ENCODE measurements at regions not wholly inside any gene's neighbourhood (a gene's known extent, or its start where the extent isn't known, plus 50 kb on each side); places are given as distances from the start of the nearest gene placed in this dataset.

DNA sequence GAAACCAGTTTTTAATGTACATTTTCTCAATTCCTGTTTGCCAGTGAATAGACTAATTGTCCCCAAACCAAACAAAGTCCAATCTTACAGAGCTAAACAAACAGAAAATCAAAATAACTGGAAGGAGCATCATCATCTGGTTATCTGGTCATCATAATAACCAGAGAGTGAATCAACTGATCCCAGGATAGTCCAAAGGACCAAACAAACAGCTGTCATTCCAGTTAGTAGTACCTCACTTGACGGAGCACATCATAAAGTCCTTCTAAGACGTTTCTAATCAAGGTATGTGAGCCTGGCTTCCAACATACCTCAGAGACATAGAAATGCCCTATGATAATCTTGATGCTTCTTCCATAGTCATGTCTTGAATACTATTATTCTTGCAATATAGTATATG is 240.5 kb downstream of the LTN1 start:
- no peak for DNase-seq

DNA sequence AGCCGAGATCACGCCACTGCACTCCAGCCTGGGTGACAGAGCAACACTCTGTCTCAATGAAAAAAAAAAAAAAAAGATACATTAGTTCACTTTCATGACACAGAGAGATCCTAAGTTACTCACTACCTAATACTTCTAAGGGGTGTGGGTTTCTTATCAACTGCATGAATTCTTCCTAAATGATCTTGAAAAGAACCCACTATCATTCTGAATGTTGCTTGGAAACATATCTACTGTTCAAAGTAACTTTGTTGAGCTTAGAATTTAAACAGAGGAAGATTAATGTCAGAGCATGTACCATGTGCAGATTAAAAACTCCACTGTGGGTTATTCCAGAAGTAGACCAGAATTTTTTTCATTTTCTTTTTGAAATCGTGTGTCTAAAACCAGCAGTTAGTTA is 241.5 kb downstream of the LTN1 start:
- DNase-seq, result no peak

DNA sequence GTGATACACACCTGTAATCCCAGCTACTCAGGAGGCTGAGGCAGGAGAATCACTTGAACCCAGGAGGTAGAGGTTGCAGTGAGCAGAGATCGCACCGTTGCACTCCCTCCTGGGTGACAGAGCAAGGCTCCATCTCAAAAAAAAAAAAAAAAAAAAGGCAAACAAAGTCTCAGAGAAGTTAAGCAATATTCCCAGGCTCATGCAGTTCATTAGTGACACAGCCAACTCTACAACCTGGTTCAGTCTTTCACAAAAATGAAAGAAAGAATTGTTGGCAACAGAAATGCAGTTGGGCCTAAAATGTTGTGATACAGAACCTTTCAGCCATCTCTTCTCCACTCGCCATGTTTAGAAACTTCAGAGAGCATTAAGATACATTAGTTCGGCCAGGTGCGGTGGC is 242.1 kb downstream of the LTN1 start:
- DNase-seq, result no peak

- DNase-seq, result no peak
Measured at GRCh38 chr21:28749536-28749935, 243.1 kb downstream of the LTN1 start.

- no peak for DNase-seq
Measured at GRCh38 chr21:28747464-28747863, 245.2 kb downstream of the LTN1 start.

DNA sequence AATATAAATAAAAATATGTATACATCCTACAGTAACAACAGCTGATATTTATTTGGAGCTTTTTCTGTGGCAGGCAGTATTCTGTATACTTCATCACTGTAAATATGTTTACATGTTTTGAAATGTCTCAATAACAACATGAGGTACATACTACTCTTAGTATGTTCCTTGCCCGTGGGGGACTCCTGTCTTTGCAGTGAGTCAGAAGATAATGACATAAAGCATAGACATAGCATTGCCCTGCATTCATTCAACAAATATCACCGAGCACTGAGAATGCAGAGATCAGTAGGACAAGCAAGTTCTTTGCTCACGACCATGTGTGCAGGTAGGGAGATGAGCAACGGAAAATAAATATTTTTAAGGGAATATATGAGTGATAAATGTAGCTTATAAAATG is 246.5 kb downstream of the LTN1 start:
- DNase-seq, result no peak

DNA sequence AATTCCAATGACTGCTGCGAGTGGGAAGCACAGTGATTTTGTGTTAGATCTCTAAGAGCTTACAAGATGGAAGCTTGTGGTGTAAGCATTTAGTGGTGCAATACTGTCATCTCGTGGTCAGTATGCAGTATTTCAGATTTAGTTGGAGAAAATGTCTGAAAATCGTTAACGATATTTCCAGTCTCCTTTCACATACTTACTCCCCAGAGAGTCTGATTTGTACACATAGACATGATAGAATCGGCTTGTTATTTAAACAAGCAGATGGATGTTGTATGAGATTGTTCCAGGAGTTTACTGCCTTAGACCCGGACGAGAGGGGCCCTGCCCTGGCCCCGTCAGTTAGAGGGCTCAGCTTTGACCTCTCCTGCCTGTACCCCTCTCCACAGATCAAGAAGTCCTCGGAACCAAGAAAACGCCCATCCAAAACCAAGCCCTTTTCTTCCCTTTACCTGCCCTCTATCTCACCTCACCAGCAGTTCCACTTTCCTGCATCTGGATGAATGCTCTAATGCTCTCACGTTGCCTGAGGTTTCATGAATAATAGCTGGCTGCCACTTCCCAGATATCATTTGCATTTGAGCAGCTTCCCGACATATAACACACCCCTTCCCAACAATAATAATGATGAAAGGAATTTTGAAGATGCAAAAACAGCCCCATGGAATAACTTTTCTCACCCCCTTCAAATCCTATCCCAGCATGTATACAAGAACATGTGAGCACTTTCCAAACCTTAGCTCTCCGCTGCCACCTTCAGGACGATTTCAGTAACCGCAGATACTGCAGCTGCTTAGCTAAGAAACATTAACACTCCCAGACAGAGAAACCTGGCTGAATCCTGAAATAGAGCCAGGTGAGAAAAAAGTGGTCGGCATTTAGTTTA is 247.3 kb downstream of the LTN1 start:
- peak in 54 of 58 donors; percentile 5 to 79 (median 44) for DNase-seq

DNA sequence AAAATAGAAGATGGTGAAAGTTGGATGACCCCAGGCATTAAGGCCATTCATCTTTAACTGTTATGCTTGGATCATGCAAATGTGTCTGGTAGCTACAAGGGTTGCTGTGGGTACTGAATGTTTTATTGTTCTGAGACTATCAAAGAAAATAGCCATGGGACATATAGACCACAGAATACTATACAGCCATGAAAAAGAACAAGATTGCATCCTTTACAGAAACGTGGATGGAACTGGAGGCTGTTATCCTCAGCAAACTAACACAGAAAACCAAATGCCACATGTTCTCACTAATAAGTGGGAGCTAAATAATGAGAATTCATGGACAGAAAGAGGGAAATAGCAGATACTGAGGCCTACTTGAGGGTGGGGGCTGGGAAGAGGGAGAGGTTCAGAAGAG is 249.0 kb downstream of the LTN1 start:
- DNase-seq, result no peak

- DNase-seq, result no peak
Measured at GRCh38 chr21:28742527-28742926, 250.2 kb downstream of the LTN1 start.

- DNase-seq, result no peak
Measured at GRCh38 chr21:28740125-28740524, 252.6 kb downstream of the LTN1 start.

GRCh38 chr21:28738882-28739281 is 253.8 kb downstream of the LTN1 start:
- DNase-seq, result no peak

DNA sequence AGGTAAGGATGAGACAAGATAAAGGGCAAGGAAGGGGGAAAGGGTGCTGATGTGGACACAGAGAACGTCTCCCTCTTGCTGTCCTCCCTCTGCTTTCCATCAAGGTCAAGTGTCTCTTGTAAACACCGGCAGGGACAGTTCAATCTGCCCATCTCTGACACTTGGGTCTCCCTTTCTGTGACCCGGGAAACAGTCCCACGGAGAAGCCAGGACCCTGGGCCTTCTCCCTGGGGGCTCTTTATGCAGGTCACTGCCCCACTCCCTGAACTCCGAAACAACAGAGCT is 254.3 kb downstream of the LTN1 start:
- no peak for DNase-seq

DNA sequence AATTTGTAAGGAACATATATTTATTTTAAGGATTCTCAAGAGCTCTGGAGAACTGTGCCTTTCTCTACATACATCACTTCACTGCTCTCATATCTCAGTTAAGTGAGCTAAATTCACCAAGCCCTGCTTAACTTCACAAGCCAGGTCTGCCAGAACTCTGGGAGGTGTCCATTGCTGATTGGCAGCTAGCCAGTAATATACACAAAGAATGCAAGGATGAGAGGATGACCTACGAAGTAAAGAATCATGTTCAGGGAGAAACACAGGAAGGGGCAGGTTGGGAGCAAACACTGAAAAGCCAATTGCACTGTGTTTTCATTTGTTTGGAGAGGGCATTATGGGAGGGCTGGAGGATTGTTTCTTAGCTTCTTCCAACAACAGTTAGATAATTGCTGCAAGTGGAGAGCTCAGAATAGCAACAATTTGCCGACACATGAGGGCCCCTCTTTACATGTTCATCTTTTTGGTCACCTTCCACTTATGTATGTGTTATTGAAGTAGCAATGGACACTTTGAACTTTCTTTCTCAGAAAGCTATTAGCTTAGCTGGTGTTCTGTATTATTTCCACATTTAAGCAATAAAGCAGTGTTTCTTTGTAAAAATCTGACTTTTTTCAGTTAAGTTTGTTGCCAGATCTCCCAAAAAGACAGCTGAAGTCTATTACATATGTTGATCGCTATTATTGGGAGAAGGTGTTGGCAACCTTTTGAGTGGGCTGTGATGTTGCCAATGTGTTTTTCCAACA is 254.8 kb downstream of the LTN1 start:
- DNase-seq, result no peak

DNA sequence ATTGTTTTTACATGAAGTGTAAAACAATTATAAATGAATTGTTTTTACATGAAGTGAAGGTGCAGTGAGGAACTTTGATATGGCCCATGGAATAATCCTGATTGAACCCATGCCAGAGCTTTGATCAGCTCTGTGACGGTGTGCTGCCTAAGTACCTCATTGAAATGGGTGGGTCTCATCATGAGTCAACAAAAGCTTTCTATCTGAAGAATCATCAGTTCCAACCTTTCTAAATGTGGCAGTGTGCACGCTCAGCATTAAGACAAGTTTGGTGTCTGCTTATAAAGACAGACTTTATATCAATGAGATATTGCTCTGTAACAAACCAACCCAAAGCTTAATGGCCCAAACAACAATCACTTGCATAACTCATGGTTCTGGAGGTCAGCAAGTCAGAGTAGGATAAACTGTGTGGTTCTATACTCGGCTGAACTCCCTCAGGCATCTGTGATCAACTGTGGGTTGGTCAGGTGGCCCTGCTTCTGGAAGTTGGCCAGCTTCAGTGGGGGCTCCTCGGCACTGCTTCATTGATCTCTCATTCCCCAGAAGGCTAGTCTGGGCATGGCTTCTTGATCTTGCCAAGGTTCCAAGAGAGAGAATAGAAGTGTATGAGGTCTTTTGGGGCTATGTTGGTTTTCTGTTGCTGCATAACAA is 258.0 kb downstream of the LTN1 start:
- DNase-seq, result no peak

DNA sequence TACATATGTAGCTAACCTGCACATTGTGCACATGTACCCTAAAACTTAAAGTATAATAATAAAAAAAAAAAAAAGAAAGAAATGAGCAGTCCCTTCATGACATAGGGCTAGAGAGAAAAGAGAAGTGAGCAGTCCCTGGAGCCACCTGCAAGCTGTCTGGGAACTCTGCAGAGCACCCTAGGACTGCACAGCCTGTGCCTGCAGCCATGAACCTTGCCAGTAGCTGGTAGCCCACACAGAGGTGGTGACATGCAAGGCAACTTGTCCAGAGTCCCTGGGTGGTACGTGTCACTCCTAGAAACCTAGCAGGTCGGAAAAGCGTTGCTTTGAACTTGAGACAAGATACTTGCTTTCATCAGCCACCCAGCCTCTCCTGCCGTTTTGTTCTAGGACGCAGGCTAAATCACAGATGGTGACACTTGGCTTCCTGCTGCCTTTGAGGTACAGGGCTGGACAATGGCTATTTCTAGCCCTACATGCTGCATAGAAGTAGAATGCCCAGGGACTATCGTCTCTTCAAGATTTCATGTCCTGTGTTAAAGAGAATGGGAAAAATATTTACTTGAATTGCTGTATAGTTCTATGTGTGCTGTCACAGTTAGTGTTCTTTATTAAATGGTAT is 260.9 kb downstream of the LTN1 start:
- DNase-seq, result no peak

GRCh38 chr21:28729887-28730286 is 262.8 kb downstream of the LTN1 start:
- DNase-seq, result no peak

GRCh38 chr21:28727809-28728208 is 264.9 kb downstream of the LTN1 start:
- DNase-seq, result no peak

GRCh38 chr21:28725396-28725795 is 267.3 kb downstream of the LTN1 start:
- no peak for DNase-seq

GRCh38 chr21:28723646-28724045 is 269.0 kb downstream of the LTN1 start:
- no peak for DNase-seq

- no peak for DNase-seq
Measured at GRCh38 chr21:28719723-28720122, 273.0 kb downstream of the LTN1 start.

GRCh38 chr21:28714777-28715464 is 277.8 kb downstream of the LTN1 start:
- no peak for DNase-seq
